GM19438 (cell line): ENCODE measurements at regions not wholly inside any gene's neighbourhood (a gene's known extent, or its start where the extent isn't known, plus 50 kb on each side); places are given as distances from the start of the nearest gene placed in this dataset.
"Not testable (repeated sequence)": the region's sequence is repeated elsewhere in the genome, so short reads cannot be mapped to it uniquely, and the experiment has no call there.

Source experiments
- ATAC-seq: cut with Tn5 transposase; IDR thresholded peaks from one replicate; pipeline ENCODE4 v1.9.1; 2021; ENCODE audit warnings: low read depth; ENCODE audit not compliant: unreplicated experiment

DNA sequence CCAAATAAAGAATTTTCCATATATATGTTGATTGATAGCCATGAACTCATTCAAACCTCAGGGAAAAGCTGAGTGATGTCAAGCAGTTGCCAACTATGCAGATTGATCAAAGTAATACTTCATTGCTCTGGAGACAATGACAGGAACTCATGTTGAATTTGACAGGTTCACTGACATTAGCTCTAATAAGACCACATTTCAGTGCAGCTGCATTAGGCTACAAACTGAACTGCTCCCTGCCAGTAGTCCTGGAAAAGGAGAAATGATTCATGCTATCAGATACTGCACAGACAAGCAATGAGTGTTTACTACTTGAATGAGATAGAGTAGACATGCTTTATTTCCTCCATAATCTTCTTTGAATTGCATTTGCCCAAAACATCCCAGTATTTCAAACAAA lies 948.4 kb downstream of the MRPL39 start:
- no peak for ATAC-seq

DNA sequence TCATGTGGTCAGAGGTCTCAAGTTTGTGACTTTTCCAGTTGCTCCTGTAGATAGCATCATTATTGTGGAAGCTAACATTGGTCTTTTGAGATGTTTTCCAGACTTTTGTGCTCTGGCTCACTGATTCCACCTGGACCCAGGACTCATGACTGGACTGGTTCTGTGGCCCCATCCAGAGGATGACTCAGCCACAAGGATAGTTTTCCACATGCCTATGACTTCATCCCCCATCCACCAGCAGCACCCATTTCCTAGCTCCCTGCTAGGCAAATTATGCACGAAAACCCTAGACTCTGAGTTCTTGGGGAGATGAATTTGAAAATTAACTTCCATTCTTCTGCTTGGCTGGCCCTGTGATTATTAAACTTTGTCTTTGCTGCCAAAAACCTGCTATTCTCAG lies 949.3 kb downstream of the MRPL39 start:
- ATAC-seq: no peak

DNA sequence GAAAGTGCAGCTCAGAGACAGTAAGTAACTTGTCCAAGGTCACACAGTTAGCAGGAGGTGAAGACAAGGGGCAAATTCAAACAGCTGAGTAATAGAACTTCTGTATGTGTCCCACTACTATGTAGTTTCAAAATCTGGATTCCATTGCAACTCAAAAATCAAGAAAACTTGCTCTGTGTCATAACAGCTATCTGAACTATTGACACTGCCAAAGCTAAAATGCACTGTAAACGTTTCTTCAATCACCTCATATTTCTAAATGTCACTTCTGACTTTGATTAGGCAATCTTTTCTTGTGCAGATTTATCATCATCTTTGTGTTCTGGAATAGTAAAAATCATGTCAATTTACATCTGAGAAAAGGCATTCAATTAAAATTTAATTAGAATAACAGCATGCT lies 957.6 kb downstream of the MRPL39 start:
- no peak for ATAC-seq

DNA sequence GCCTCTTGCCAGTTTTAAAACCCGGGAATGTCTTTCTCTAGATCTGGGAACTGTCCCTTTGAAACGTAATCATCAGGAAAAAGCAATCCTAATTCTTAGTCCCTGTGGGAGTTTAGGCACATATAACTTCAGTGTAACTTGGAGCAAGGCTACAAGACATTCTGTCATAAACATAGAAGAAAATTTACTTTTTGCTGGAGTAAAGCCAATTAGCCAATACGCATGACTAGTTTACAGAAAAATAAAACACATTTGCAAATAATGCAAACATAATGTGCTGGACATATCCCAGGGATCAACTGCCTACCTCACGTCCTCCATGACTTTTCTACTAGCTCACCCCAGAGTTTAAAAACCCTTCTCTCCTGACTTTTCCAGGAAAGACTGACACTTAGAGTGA lies 970.6 kb downstream of the MRPL39 start:
- ATAC-seq: no peak

DNA sequence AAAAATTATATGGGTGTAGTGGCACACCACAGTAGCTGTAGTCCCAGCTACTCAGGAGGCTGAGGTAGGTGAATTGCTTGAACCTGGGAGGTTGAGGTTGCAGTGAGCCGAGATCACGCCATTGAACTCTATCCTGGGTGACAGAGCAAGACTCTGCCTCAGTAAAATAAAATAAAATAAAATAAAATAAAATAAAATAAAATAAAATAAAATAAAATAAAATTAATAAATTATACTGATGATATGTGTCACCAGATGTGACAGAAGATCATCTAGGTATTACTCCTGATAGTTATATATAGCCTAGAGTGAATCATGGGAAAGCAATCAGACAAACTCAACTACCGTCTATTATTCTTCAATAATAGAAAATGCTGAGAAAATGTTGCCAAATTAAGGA lies 972.5 kb downstream of the MRPL39 start:
- ATAC-seq: no peak

DNA sequence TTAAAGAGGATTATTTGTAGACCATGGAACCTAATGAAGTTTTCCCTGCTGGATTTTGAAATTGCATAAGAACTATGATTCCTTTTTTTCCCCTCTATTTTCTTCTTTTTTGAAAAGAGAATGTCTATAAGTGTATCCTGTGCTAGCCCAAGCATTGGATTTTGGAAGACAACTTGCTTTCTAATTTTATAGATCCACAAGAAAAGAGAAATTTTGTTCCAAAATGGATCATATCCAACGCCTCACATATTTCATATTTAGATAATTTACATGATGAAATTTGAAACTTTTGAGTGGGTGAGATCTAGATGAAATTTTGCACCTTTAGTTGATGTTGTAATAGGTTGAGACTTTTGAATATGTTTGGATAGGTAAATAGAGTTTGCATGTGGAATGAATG lies 978.7 kb downstream of the MRPL39 start:
- no peak for ATAC-seq

DNA sequence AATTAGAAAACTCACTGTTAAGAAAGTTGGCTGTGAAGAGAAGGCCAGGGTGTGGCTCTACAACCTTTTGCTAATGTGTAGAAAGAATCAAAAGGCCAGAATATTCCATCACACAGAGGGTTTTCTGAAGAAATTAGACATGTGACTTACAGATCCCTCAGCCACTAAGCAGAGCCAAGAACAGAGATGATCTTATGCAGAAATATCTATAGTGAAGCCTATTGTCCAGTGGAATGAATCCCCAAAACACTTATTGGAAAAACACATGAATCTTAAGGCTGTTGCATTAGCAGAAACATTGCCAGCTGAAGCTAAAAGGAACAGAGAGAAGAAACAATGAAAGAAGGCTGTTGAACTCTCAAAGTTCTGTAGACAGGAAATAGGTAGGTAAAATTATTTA lies 979.2 kb downstream of the MRPL39 start:
- ATAC-seq: no peak

DNA sequence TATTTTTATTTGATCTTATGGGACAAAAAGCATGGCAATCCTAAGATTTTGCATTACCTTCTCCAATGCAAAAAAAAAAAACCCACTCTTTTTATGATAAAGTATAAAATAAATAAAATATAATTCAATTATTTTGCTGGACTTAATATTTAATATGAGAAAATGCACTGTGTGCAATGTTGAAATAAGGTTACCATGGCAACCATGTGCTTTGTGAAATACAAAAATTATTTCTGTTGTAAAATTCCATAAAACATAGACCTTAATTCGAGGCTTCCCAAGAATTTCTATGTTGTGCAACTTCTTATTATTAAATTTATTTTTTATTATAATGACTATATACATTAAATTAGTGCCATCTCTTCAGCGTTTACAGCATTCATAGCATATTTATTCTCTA lies 989.5 kb downstream of the MRPL39 start:
- ATAC-seq: no peak

DNA sequence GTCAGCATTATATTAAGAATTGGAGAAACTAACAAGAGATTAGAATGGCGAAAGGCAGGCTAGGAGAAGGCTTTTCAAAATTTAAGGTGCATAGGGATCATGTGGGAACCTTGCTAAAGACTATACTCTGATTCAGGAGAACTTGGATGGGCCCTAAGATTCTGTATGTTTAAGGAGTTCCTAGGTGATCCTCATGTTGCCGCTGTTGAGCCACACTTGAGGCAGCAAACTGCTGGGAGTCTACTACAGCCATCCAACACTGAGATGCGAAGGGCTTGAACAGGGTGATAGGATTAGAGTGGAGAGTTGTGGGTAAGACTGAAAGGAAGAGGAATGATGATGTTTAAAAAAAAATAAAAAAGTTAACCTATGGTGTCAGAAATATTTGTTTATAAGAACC lies 1013.2 kb downstream of the MRPL39 start:
- ATAC-seq: no peak

DNA sequence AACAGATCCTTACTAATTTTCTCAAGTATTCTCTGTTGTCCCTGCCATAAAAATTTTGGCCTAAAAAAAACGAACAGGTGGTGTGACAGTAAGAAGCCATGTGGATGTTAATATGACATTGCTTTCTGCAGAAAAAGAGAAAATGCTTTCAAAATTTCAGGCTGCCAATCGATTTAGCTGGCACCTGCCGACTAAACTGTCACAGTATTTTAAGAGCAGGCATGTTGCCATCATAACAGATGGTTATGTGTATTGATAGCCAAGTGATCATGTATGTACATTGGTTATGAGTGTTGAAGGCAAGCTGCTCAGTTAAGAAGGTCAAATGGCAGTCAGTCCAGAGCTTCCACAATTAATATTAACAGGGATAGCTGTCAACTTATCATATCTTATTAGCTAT lies 1017.0 kb downstream of the MRPL39 start:
- no peak for ATAC-seq

DNA sequence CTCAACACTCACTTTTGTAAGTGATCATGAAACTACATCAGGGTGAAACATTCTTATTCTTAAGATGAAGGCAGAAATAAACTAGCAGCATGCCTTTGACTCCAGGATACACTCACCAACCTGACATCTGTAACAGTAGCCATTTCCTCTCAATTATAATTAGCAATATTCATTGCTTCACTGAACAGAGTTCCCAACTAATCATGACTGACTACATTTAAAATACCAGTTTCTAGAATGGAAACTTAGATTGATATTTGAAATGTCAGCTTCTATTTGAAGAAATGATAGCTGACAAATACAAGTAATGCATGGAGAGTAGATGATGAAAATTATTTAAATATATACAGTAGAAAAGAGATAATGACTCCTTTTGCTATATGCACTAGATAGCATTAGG lies 1023.8 kb downstream of the MRPL39 start:
- no peak for ATAC-seq

DNA sequence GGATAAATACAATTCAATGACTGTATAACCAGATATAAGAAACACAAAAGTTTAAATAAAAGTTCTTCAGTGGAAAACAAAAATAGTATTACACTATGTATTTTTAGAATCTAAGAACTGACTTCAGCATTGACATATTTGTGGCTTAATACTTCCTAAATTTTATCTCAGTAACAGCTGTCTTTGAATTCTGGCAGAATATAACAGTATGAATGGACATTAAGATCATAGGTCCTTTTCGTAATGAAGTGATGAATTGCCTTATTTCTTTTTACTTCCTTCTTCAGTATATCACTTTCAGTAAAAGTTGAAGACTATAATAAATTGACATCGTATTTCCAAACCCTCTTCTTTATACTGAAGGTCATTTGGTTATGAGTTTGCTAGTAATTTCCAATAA lies 1030.0 kb downstream of the MRPL39 start:
- ATAC-seq: no peak

DNA sequence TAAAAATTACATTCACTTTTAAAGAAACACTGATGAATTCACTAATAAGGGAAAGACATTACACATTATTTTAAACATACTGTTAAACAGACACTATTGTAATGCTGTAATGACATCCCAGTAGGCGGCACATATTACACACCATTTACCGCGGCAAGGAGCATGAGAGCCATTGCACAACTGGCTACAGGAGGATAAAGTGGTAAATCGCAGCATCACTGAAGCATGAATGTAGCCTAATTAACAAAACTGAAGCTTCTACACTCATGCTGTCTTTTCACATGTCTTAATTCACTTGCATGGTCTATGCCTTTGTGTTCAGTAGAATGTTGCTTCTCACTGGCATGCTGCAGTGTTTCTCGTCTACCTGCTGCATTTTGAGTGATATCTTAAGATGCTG lies 1046.0 kb downstream of the MRPL39 start:
- ATAC-seq: no peak

DNA sequence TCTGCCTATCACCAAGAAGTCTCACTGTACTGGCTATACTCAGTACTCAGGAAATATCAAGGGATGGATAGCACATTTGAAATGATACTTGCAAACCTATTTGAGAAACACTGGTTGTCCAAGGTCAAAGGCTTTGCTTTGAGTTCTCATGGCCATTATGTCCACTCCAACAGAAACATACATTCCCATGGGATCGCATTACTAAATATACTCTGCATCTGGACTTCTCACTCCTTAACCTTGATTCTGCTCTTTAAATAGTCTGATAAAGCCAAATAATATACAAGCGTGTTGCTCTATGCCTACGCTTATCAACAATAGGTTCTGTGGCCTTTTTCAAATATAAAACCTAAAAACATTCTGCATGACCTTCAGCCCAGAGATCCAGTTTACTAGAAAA lies 1054.8 kb downstream of the MRPL39 start:
- ATAC-seq: no peak

DNA sequence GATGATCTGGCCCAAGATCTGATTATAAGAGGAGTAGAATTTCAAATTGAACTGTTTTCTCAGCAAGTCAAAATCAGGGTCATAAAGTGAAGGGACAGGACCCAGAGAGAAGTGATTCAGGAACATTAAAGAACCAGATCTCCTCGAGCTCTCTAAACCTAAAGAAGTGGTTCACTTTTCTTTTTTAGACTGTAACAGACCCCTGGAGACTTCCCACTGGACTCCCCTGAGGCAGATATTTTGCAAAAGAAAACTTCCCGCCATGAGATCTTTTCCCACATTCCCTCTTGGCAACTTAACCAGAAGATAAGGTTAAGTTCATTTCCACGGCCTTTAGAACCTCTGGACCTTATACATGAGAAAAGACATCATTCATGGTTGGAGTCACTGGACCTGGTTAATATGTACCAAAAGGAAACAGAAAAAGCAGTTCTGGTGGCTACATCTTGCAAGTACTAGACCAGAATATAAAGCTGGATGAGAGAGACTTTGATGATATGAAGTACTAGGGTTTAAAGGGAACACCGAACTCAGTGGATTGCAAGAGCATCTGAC lies 1061.4 kb downstream of the MRPL39 start:
- no peak for ATAC-seq

DNA sequence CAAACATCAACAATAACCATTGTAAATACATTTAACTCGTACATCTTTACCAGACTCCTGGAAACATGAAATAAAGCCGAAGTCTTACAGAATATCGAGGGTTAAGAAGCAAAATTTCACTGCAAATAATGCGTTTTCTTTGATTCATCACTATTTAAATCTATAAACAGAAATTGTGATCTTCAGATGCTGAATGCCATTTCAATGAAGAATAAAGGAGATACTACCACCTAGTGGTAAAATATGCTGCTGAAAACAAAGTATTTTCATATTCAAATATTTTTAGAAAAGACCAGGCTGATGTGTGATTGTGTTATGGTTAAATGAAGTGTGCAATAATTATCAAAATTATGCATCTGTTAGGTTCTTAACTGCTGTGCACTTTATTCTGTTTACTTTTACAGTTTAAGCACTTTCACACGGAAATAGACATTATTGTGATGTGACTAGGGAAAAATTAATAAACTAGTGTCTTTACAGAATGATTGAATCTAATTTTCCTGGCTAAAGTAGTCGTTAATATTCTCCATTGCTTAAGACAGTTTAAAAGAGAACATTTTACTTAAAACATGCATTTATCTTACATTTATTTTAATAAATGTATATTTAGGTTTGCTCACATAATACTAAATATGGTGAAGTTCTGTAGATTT lies 1093.1 kb downstream of the MRPL39 start:
- ATAC-seq: no peak

DNA sequence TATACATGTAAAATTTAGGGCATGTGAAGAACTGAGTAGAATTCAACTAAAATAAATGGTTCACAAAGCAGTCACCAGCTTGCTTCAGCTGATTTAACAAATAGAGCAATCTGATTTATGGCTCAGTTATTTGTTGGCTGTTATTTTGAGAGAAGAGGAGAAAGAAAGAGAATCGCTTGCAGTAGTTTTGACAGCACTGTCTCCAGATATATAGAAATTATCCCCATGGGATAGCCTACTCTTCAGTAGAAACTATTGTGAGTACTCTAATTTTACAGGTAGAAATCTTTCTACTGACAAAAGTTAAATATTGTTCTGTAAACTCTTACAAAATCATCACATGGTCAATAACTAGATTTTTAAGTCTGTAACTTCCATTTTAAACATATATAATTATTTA lies 1098.2 kb downstream of the MRPL39 start:
- no peak for ATAC-seq

DNA sequence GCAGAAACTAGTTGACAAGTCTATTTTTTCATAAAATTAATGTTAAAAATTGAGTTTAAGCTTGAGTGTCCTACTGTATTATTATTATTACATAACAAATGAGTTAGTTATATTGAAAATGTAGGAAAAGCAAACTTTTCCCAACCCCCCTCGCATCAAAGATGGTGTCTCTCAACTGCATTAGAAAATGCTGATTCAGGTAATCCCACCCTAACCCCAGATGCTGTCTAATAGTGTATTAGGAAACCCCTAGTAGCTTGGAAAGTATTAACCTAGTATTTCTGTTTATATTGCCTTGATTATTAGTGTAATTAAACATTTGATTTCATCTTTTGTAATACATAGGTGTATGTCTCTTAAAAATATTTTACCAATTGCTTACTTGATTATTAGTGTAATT lies 1120.3 kb downstream of the MRPL39 start:
- no peak for ATAC-seq

DNA sequence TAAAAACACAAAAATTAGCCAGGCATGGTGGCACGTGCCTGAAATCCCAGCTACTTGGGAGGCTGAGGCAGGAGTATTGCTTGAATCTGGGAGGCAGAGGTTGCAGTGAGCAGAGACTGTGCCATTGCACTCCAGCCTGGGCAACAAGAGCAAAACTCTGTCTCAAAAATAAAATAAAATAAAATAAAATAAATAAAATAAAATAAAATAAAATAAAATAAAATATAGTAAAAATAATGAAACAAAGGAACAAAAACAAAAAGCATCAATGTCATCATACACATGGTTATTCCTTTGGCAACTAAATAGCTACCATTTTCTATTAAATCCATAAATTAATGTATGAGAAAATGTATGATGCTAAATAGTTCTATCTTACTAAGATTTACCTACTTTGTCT lies 1123.9 kb downstream of the MRPL39 start:
- ATAC-seq: not testable (repeated sequence)

DNA sequence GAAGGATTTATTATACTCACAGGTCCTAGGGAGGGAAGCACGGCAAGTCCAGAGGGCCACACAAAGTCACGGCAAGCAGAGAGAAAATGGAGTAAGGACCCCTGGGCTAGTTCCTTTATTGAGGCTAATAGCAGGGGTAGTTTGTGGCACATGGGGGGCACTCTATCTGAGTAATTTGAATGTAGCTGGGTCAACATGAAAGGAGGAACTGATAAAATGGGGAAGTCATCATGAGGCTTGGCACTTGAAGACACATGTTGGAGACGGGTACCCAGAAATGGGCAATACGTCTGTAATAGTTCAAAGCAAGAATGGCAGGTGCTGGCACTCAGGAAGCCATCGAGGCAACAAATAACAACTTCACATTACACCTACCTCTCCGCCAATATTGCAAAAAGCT lies 1136.4 kb downstream of the MRPL39 start:
- ATAC-seq: no peak

DNA sequence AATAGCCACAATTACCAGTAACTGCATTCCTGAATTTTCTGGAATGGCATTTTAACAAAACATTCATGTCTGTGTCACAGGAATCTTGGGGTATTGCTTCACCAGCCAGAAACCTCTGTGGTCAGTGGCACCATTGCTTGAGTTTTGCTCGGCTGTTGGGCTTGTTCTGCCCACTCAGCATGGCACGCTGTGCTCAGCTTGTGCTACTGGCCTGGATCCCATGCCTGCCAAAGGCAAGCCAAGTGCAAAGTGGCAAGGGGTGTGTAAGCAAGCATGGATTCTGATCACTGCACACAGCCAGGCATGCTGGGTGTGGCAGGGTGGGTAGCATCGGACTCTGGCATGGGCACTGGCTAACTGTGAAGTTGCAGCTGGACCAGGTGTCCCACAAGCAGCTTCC lies 1150.9 kb downstream of the MRPL39 start:
- ATAC-seq: no peak

DNA sequence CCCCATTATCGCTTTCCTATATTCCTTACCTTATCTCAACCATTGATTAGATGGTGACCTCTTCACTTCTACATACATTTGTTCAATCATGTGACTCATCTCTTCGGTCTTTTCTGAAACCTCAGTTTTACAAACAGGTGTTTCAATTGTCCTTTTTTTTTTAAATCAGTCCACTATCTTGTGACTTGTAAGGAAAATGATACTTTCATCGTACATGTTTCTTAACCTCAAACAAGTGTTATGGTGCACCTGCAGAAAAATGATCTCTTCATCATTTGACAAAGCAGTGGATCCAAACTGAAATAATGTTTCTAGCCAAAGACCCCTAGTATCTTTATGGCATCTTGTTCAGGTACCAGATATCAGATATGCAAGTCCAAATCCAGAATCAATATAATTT lies 1157.2 kb downstream of the MRPL39 start:
- ATAC-seq: no peak

DNA sequence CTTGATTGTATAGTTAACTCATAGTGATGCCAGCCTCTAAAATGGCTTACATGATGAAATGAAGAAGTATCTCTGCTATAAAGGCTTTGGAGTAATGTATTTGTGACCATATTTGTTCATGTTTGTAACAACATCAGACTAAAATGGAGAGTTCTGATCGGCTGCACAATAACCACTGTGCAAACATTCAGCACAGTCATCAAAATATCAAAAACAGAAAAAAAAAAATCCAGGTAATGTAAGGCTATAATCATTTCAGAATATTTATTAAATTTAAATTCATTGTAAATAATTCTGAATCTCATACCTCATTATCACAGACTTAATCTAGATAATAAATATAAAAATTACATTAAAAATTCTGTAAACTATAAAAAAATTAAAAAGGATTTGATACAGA lies 1161.8 kb downstream of the MRPL39 start:
- no peak for ATAC-seq
